Keratinocyte (primary cell): ENCODE measurements at regions not wholly inside any gene's neighbourhood (a gene's known extent, or its start where the extent isn't known, plus 50 kb on each side); places are given as distances from the start of the nearest gene placed in this dataset.

ENCODE experiments used
- CTCF ChIP-seq, 3 experiments: IDR thresholded peaks in 1 of 3; conservative IDR thresholded peaks in 1 of 3; optimal IDR thresholded peaks in 1 of 3; 2 replicates in 2 of 3; 3 replicates in 1 of 3; pipeline versions ENCODE3 to v1.5.1; 2011; ENCODE audit warnings: low read length in 3 of 3, mild to moderate bottlenecking in 3 of 3, moderate library complexity in 2 of 3, control low read depth in 1 of 3, inconsistent platforms in 1 of 3; ENCODE audit not compliant: insufficient read depth in 2 of 3; ENCODE audit errors: extremely low read depth in 1 of 3
- EZH2 ChIP-seq: IDR thresholded peaks from one replicate; pipeline ENCODE4 v1.6.1; 2012; ENCODE audit warnings: inconsistent platforms, mild to moderate bottlenecking, low read length, moderate library complexity

DNA sequence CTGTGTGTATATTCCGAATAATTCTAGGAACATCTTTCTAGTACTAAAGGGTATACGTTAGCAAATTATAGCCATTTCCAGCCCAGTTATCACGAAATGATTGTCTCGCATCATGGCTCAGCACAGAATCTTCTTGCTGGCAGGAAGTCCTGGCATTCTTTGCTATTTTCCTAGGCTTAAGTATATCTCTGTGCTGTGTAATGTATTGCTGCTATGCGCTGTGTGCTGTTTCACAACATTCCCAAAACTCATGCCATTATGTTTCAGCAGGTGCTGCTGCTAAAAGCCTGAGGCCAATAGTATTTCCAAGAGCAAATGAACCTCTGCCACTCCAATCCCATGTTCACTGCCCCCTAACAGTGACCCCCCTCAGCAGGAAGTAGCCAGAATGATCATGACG is 62.9 kb upstream of the ZNF92 start:
- no peak for TF ChIP-seq CTCF (optimal IDR thresholded peaks at IDR 0.05 in 1 of 3, IDR thresholded peaks at IDR 0.05 in 1 of 3, conservative IDR thresholded peaks at IDR 0.05 in 1 of 3; ENCODE audit: extremely low read depth in 1 of 3, insufficient read depth in 2 of 3, low read length in 3 of 3)
- no peak for TF ChIP-seq EZH2
